Calu3 (cell line): ENCODE measurements at regions not wholly inside any gene's neighbourhood (a gene's known extent, or its start where the extent isn't known, plus 50 kb on each side); places are given as distances from the start of the nearest gene placed in this dataset.

ENCODE experiments used
- BruUV-seq: library from RNA; stranded (reverse); fragments of 400-500 nt; replicated peaks from 2 replicates; lab custom pipeline; 2021; lab: Mats Ljungman, UMichigan
- CTCF ChIA-PET: fragments of 300-600 bp; sonication (Branson Sonifier 250); formaldehyde crosslinking; loops from one replicate; lab custom pipeline; 2022; ENCODE audit warnings: antibody characterized with exemption; lab: Charles Lee
- DNase-seq: peaks from one replicate; pipeline ENCODE4 v3.0.0; 2022
- H3K27ac Mint-ChIP-seq: one replicate; pipeline ENCODE4 v1.8.0; 2022; ENCODE audit warnings: mixed read lengths; ENCODE audit not compliant: unreplicated experiment
- H3K27me3 Mint-ChIP-seq: one replicate; pipeline ENCODE4 v1.8.0; 2022; ENCODE audit warnings: mixed read lengths; ENCODE audit not compliant: unreplicated experiment
- H3K36me3 Mint-ChIP-seq: one replicate; pipeline ENCODE4 v1.8.0; 2022; ENCODE audit warnings: mild to moderate bottlenecking, moderate library complexity, mixed read lengths; ENCODE audit not compliant: insufficient read depth, unreplicated experiment
- H3K4me1 Mint-ChIP-seq: one replicate; pipeline ENCODE4 v1.8.0; 2022; ENCODE audit warnings: mild to moderate bottlenecking, low read depth, mixed read lengths; ENCODE audit not compliant: unreplicated experiment
- H3K4me3 Mint-ChIP-seq: one replicate; pipeline ENCODE4 v1.8.0; 2022; ENCODE audit warnings: mild to moderate bottlenecking, low read depth, moderate library complexity, mixed read lengths; ENCODE audit not compliant: unreplicated experiment
- H3K9me3 Mint-ChIP-seq: one replicate; pipeline ENCODE4 v1.8.0; 2022; ENCODE audit warnings: low read depth, mixed read lengths; ENCODE audit not compliant: unreplicated experiment
- CTCF ChIP-seq: fragments of 200-600 bp; IDR thresholded peaks from one replicate; pipeline ENCODE4 v1.8.0; 2022; ENCODE audit warnings: antibody characterized with exemption; ENCODE audit not compliant: unreplicated experiment
- intact Hi-C: fragments of 100-400 bp; cut with micrococcal nuclease; formaldehyde crosslinking; loops from one replicate; pipeline ENCODE4 v1.10.0; 2022; ENCODE audit not compliant: unreplicated experiment

- Mint-ChIP-seq H3K27ac (no peak overlapping the region), H3K36me3 (no peaks in the 10 kb centered on the region), H3K4me3 (no peak overlapping the region), H3K4me1 (peaks cover 15% of the 10 kb centered on the region), H3K9me3 (peaks cover 5% of the 10 kb centered on the region), H3K27me3 (no peaks in the 10 kb centered on the region)
- TF ChIP-seq CTCF: no peak
- DNase-seq: no peak
- CTCF ChIA-PET: no interaction called here
- BruUV-seq: no TSS peak
- intact Hi-C loops: no loop called here
Measured at GRCh38 chr2:147294825-147295392, 549.9 kb upstream of the ACVR2A start.

GRCh38 chr2:147293991-147294824 is 550.6 kb upstream of the ACVR2A start:
- Mint-ChIP-seq H3K9me3 (peaks cover 5% of the 10 kb centered on the region), H3K27me3 (no peaks in the 10 kb centered on the region), H3K27ac (no peak overlapping the region), H3K4me3 (no peak overlapping the region), H3K36me3 (no peaks in the 10 kb centered on the region), H3K4me1 (peaks cover 21% of the 10 kb centered on the region)
- TF ChIP-seq CTCF: no peak
- intact Hi-C loops: no loop called here
- CTCF ChIA-PET: no interaction called here
- no peak for DNase-seq
- BruUV-seq: no TSS peak

GRCh38 chr2:147288131-147288530 is 556.7 kb upstream of the ACVR2A start:
- Mint-ChIP-seq H3K4me3 (no peak overlapping the region), H3K9me3 (no peaks in the 10 kb centered on the region), H3K36me3 (no peaks in the 10 kb centered on the region), H3K27me3 (no peaks in the 10 kb centered on the region), H3K4me1 (peaks cover 18% of the 10 kb centered on the region), H3K27ac (no peak overlapping the region)
- no TSS peak for BruUV-seq
- no peak for DNase-seq
- CTCF ChIA-PET: interaction anchor here (1.0 kb wide), 1 partner anchor 9 kb away, joined by 3 read pairs; no protein-coding TSS in a partner anchor
- TF ChIP-seq CTCF: no peak
- intact Hi-C loops: no loop called here

GRCh38 chr2:147275943-147276342 is 568.9 kb upstream of the ACVR2A start:
- peak; percentile 24 for DNase-seq
- Mint-ChIP-seq H3K9me3 (peaks cover 2% of the 10 kb centered on the region), H3K4me1 (peaks cover 9% of the 10 kb centered on the region), H3K36me3 (no peaks in the 10 kb centered on the region), H3K27ac (no peak overlapping the region), H3K27me3 (no peaks in the 10 kb centered on the region), H3K4me3 (no peak overlapping the region)
- peak; percentile 22 for TF ChIP-seq CTCF
- CTCF ChIA-PET: no interaction called here
- intact Hi-C loops: no loop called here
- BruUV-seq: no TSS peak
